ENCODE measurements at regions not wholly inside any gene's neighbourhood (a gene's known extent, or its start where the extent isn't known, plus 50 kb on each side); places are given as distances from the start of the nearest gene placed in this dataset.

GRCh38 chr11:116177521-116178210, 595.1 kb downstream of the BUD13 start:
- no peak for TF ChIP-seq REST (IDR thresholded peaks at IDR 0.05; ENCODE audit: unreplicated experiment)
- TF ChIP-seq CREB1 (CRISPR knock-in tag; IDR thresholded peaks at IDR 0.05; ENCODE audit: low read depth), result no peak
- TF ChIP-seq ZNF462 (CRISPR knock-in tag; IDR thresholded peaks at IDR 0.05), result no peak
- no peak for TF ChIP-seq POLR2AphosphoS5 (IDR thresholded peaks at IDR 0.05; ENCODE audit: low read depth)
- TF ChIP-seq STAT1 (IDR thresholded peaks at IDR 0.05; ENCODE audit: unreplicated experiment), result no peak
- no peak for TF ChIP-seq JUNB (IDR thresholded peaks at IDR 0.05; ENCODE audit: unreplicated experiment)
- peaks cover 11% of the 10 kb centered on the region for H3K27me3 Mint-ChIP-seq (ENCODE audit: insufficient read depth, low read depth, poor library complexity)
- peaks cover 56% of the 10 kb centered on the region for H3K4me1 Mint-ChIP-seq
- peaks cover 29% of the 10 kb centered on the region for H3K4me1 ChIP-seq (ENCODE audit: insufficient read depth)
- no peak overlapping the region for H3K4me3 ChIP-seq
- no peak for DNase-seq (ENCODE audit: low spot score)
- no peaks in the 10 kb centered on the region for H3K36me3 Mint-ChIP-seq (ENCODE audit: low read depth)
- no peak overlapping the region for H2AFZ ChIP-seq
- H3K4me3 Mint-ChIP-seq, result no peak overlapping the region
- no peak overlapping the region for H3K27ac Mint-ChIP-seq
- no peaks in the 10 kb centered on the region for H4K20me1 ChIP-seq (replicated peaks; ENCODE audit: insufficient read depth)
- H3K9me3 Mint-ChIP-seq, result no peaks in the 10 kb centered on the region
- ATAC-seq, result no peak; the same call in 2 of the 3 replicates
- no peaks in the 10 kb centered on the region for H3K36me3 ChIP-seq (ENCODE audit: insufficient read depth)
- H3F3A ChIP-seq (replicated peaks; ENCODE audit: low read depth), result no peaks in the 10 kb centered on the region
- H3K27ac ChIP-seq (ENCODE audit: low read depth), result no peak overlapping the region
- H3K27me3 ChIP-seq (ENCODE audit: insufficient read depth), result no peaks in the 10 kb centered on the region
- no peaks in the 10 kb centered on the region for H3K79me2 ChIP-seq (replicated peaks; ENCODE audit: insufficient read depth)
- H3K4me2 ChIP-seq, result peak overlapping the region; percentile 38; the same call in 1 of the 2 replicates
- H3K9me2 ChIP-seq (ENCODE audit: insufficient read depth), result no peaks in the 10 kb centered on the region
